ENCODE measurements at regions not wholly inside any gene's neighbourhood (a gene's known extent, or its start where the extent isn't known, plus 50 kb on each side); places are given as distances from the start of the nearest gene placed in this dataset.
A peak's percentile ranks its signal among the peaks of the same experiment; 100 is the strongest.
"Not testable (repeated sequence)": the region's sequence is repeated elsewhere in the genome, so short reads cannot be mapped to it uniquely, and the experiment has no call there.

DNA sequence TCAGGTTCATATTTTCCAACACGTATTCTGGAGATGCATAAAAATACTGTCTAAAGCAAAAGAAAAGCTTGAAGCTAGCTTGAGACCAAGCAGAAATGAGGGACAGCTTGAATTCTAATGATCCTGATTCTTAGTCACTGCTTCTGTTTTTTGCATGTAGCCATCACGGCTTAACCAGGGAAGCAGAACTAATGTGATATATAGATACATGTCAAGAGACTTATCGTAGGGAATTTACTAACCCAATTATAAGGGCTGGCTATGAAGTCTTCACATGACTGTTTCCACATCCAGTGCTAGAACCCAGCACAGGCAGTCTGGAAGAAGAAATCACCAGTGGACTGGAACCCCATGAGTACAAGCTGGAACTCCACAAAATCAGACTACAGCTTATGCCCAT lies 85.2 kb upstream of the SLIT2 start:
- peak in 5 of 8 experiments; percentile 38 to 86 (median 63) for ATAC-seq (replicated peaks in 6 of 8)
- WGBS, 10 experiments, result 44 to 93% (median 72%) methylated on average over 1 to 3 of the region's 3 CpGs; no CpG with 5 or more reads in 1 of the 10 experiments
- Histone ChIP-seq H3K4me1 (replicated peaks in 1 of 2) (no peaks in the 10 kb centered on the region), H3K27ac (no peak overlapping the region), H3K4me3 (no peak overlapping the region)
- in situ Hi-C loops (cut with MboI; ENCODE audit: low pct_unique_long_range_greater_than_20kb in 2 of 9, low sequenced_read_pairs in 9 of 9, unreplicated experiment in 9 of 9), result no loop called here

DNA sequence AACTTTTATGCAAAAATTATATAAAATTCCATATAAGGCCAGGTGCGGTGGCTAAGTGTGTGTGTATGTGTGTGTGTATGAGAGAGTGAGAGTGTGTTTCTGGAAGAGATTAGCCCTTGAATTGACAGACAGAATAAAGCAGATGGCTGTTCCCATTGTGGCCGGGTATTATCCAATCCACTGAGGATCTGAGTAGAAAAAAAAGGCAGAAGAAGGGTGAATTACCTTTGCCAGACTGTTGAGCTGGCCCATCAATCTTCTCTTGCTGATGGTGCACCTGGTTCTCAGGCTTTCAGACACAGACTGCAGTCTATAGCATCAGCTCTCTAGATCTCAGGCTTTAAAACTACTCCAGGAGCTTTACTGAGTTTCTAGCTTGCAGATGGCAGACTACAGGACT lies 92.2 kb upstream of the SLIT2 start:
- in situ Hi-C loops (cut with MboI; ENCODE audit: low pct_unique_long_range_greater_than_20kb in 2 of 9, low sequenced_read_pairs in 9 of 9, unreplicated experiment in 9 of 9), result no loop called here
- H3K4me3 ChIP-seq, result no peak overlapping the region
- no peak overlapping the region for H3K27ac ChIP-seq
- no peaks in the 10 kb centered on the region for H3K4me1 ChIP-seq (replicated peaks in 1 of 2)
- 51 to 100% (median 86%) methylated on average over 1 to 2 of the region's 2 CpGs; no CpG with 5 or more reads in 3 of the 10 experiments for WGBS, 10 experiments
- no peak for ATAC-seq (replicated peaks in 6 of 8)

DNA sequence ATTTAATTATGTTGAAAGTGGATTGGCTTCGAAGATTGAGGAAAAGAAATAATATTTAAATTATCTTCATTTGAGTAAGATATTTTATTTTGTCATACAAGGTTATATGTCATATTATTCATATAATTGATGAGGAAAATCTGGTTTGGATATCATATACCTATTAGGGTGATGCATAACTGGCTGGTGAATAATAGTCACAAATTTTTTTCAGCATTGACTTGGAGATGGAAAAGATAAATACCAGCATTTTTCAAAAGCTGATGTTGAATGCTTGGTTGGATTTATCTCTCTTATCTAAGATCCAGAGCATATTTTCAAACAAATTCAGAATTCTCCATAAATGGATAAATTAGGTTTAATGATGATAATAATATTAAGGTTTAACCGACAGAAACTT lies 93.5 kb upstream of the SLIT2 start:
- in situ Hi-C loops (cut with MboI; ENCODE audit: low pct_unique_long_range_greater_than_20kb in 2 of 9, low sequenced_read_pairs in 9 of 9, unreplicated experiment in 9 of 9), result no loop called here
- ATAC-seq (replicated peaks in 6 of 8), result no peak
- whole genome bisulfite sequencing, 10 experiments, result 36 to 100% (median 92%) methylated on average over 1 to 2 of the region's 2 CpGs; no CpG with 5 or more reads in 2 of the 10 experiments
- Histone ChIP-seq H3K4me3 (no peak overlapping the region), H3K27ac (no peak overlapping the region), H3K4me1 (replicated peaks in 1 of 2) (no peaks in the 10 kb centered on the region)

DNA sequence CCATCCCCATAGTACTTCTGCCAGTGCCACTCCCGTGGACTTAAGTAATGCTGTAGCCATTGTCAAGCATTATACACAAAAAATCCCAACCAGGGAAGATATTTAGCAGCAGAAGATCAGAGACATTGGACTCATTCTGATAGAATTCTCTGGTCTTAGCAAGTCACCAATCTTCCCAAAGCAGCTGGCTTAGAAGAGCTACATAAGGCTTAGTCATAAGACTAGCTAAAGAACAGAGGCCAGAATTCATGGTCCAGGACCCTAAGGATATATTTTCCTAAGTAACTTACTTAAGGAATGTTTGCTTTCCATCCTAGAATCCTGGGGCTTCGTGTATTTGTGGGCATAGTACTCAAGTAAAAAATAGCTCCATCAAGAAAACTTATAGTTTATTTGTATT lies 100.3 kb upstream of the SLIT2 start:
- ATAC-seq (replicated peaks in 6 of 8), result no peak
- no peak overlapping the region for H3K4me3 ChIP-seq
- in situ Hi-C loops (cut with MboI; ENCODE audit: low pct_unique_long_range_greater_than_20kb in 2 of 9, low sequenced_read_pairs in 9 of 9, unreplicated experiment in 9 of 9), result no loop called here
- no peaks in the 10 kb centered on the region for H3K4me1 ChIP-seq (replicated peaks in 1 of 2)
- 34 to 100% (median 56%) methylated on average over 1 to 2 of the region's 2 CpGs; no CpG with 5 or more reads in 1 of the 10 experiments for WGBS, 10 experiments
- no peak overlapping the region for H3K27ac ChIP-seq

DNA sequence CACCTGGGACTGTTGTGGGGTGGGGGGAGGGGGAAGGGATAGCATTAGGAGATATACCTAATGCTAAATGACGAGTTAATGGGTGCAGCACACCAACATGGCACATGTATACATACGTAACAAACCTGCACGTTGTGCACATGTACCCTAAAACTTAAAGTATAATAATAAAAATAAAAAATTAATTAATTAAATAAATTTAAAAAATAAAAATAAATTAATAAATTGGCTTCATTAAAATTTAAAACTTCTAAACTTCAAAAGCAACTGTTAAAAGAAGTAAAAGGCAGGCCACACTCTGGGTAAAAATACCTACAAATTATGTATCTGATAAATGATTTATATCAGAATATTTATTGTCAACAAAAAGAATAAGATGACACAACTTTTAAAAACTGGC lies 102.6 kb upstream of the SLIT2 start:
- H3K27ac ChIP-seq; ATAC-seq (replicated peaks in 6 of 8); in situ Hi-C loops (cut with MboI; ENCODE audit: low pct_unique_long_range_greater_than_20kb in 2 of 9, low sequenced_read_pairs in 9 of 9, unreplicated experiment in 9 of 9); H3K4me1 ChIP-seq (replicated peaks in 1 of 2); H3K4me3 ChIP-seq: not testable (repeated sequence)
- WGBS, 10 experiments, result 80 to 100% (median 94%) methylated on average over 1 to 2 of the region's 3 CpGs; no CpG with 5 or more reads in 4 of the 10 experiments

DNA sequence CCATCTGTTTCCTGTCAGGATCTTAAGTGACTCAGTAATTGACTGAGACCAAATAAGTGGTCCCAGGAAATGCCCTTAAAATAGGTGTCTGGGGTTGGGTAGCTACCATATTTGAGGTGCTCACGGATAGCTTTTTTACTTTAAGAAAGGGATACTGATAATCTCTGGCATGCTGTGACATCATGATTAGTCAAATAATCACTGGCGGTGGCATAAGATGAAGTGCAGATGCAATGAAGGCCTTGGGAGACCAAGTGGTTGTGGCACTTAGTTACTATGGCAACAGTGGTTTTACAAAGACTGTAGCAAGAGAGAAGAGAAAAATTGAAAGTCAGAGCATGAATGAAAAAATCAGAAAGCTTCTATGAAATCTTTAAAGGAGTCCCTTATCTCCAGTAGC lies 114.5 kb upstream of the SLIT2 start:
- ATAC-seq (replicated peaks in 6 of 8), result peak in 2 of 8 experiments; percentile 31 to 43
- Histone ChIP-seq H3K27ac (no peak overlapping the region), H3K4me1 (replicated peaks in 1 of 2) (no peaks in the 10 kb centered on the region), H3K4me3 (no peak overlapping the region)
- in situ Hi-C loops (cut with MboI; ENCODE audit: low pct_unique_long_range_greater_than_20kb in 2 of 9, low sequenced_read_pairs in 9 of 9, unreplicated experiment in 9 of 9), result no loop called here
- 32 to 85% (median 67%) methylated on average over 1 to 2 of the region's 2 CpGs; no CpG with 5 or more reads in 3 of the 10 experiments for WGBS, 10 experiments

DNA sequence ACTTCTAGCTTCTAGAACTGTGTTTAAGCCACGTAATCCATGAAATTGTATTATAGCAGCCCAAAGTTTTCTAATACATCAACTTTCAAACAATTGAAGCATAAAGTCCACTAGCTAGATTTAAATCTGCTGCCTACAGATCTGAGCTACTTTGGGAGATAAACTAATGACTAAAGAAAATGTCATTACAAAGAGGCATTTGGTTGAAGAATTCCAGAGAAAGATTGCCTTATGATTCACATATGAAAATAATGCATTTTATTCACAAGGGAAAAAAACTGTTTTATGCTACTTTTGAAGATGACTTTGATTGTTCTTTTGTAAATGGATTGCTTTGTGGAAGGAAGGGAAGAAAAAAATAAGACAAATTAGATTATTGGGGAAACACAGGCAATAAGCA lies 124.1 kb upstream of the SLIT2 start:
- ATAC-seq (replicated peaks in 6 of 8), result no peak
- Histone ChIP-seq H3K27ac (no peak overlapping the region), H3K4me3 (no peak overlapping the region), H3K4me1 (replicated peaks in 1 of 2) (no peaks in the 10 kb centered on the region)
- in situ Hi-C loops (cut with MboI; ENCODE audit: low pct_unique_long_range_greater_than_20kb in 2 of 9, low sequenced_read_pairs in 9 of 9, unreplicated experiment in 9 of 9), result no loop called here
- WGBS, 10 experiments, result 60 to 100% (median 79%) methylated on average over 1 of the region's 1 CpG; no CpG with 5 or more reads in 2 of the 10 experiments

DNA sequence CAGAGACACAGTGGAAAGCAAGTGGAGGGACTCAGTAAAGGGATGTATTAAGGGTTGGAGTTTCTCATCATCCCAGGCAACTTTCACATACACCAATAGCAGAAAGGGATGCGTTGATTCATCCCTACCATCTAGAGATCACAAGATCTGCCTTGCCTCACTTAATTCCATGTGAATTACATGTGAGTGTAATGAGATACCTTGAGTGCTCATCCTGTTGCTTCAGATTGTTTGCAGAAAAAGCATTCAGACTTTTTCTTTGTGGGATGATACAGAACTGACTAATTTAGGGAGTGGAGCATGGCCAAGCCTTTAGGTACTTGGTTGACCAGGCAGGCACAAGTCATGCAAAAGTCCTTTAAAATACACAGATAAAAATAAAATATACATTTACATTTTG lies 124.8 kb upstream of the SLIT2 start:
- no peak for ATAC-seq (replicated peaks in 6 of 8)
- no peak overlapping the region for H3K27ac ChIP-seq
- no peak overlapping the region for H3K4me3 ChIP-seq
- in situ Hi-C loops (cut with MboI; ENCODE audit: low pct_unique_long_range_greater_than_20kb in 2 of 9, low sequenced_read_pairs in 9 of 9, unreplicated experiment in 9 of 9), result no loop called here
- WGBS, 10 experiments, result 80 to 100% (median 92%) methylated on average over 1 of the region's 1 CpG; no CpG with 5 or more reads in 4 of the 10 experiments
- no peaks in the 10 kb centered on the region for H3K4me1 ChIP-seq (replicated peaks in 1 of 2)

DNA sequence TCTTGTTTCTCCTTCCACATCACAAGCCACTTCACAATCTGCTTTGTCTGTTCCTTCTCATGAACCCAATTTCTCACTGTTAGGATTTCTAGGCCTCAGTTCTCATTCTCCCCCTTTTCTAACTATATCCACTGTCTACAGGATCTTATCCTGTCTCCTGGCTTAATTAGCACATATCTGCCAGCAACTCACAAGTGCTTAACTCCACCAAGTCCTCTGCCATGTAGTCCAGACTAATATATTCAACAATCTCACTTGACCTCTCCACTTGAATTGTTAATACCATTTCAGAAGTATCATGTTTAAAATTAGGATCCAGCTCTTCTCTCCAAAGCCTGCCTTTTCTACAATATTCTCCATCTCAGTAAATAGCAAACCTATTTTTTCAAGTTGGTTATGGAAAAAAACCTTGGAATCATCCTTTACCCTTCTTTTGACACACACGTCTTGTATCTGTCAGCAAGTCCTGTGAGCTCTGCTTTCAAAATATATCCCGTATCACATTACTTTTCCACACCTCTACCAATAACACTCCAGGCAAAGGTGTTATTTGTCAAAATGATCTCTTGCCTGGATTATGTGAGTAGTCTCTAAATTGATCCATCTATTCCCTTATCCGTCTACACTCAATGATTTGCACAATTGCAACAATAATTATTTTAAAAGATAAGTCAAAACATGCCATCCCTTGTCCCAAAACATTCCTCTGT lies 127.2 kb upstream of the SLIT2 start:
- Histone ChIP-seq H3K27ac (no peak overlapping the region), H3K4me1 (replicated peaks in 1 of 2) (no peaks in the 10 kb centered on the region), H3K4me3 (no peak overlapping the region)
- 93 to 100% (median 100%) methylated on average over 1 to 3 of the region's 3 CpGs; no CpG with 5 or more reads in 5 of the 10 experiments for WGBS, 10 experiments
- in situ Hi-C loops (cut with MboI; ENCODE audit: low pct_unique_long_range_greater_than_20kb in 2 of 9, low sequenced_read_pairs in 9 of 9, unreplicated experiment in 9 of 9), result no loop called here
- ATAC-seq (replicated peaks in 6 of 8), result peak in 2 of 8 experiments; percentile 30 to 42

DNA sequence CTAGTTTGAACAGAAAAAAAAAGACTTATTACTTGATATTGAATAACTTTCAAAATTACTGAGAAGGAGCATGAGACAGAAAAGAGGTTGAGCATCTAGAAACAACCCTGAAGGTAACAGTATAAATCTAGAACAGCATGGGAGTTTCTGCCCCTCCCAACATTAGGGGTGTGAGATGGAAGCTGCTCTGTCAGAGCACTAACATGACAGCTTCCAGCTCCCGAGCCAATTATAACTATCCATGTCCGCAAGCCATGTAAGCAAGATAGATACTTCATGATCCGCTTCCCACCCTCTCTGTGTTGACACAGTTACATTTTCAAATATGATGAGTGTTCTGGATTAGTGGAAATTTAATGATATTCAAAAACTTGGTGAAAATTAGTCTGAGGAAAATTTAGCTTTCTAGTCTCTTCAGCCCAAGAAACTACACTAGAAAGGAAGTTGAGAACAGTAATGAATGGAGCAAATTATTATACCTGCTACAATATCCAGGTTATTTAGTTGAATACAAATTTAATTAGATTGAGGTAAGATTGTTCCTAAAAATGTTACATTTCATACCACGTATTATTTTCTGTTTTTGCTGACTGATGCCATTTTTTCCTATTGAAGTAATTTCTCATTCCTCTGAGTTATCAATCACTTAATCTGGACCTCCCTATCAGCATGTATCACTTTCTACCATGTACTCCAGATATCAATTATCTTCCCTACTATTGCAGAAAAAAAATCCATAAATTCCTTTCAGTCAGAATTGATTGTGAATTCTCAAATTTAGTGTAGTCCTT lies 129.3 kb upstream of the SLIT2 start:
- ATAC-seq (replicated peaks in 6 of 8), result no peak
- Histone ChIP-seq H3K4me3 (no peak overlapping the region), H3K4me1 (replicated peaks in 1 of 2) (no peaks in the 10 kb centered on the region), H3K27ac (no peak overlapping the region)
- in situ Hi-C loops (cut with MboI; ENCODE audit: low pct_unique_long_range_greater_than_20kb in 2 of 9, low sequenced_read_pairs in 9 of 9, unreplicated experiment in 9 of 9), result no loop called here
- 60 to 100% (median 83%) methylated on average over 1 to 4 of the region's 4 CpGs; no CpG with 5 or more reads in 1 of the 10 experiments for WGBS, 10 experiments

DNA sequence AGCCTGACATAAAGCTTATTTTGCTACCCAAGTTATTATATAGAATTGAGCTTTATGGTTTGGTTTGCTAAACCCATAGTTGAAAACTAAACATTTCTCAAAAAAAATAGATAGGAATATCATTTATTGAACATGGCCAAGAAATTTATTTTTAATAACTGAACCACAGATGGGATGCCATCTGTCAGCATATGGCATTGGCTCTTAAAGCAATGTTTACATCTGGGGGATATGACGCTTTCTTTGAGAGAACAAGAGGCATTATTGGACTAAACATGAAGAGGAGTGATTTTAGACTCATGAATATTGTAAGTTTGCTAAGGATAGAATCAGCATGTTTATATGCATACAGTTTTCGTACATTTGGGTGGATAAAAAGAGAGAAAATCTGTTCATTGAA lies 132.6 kb upstream of the SLIT2 start:
- ATAC-seq (replicated peaks in 6 of 8), result no peak
- in situ Hi-C loops (cut with MboI; ENCODE audit: low pct_unique_long_range_greater_than_20kb in 2 of 9, low sequenced_read_pairs in 9 of 9, unreplicated experiment in 9 of 9), result no loop called here
- H3K27ac ChIP-seq, result no peak overlapping the region
- WGBS, 10 experiments, result 19 to 100% (median 82%) methylated on average over 1 to 2 of the region's 2 CpGs; no CpG with 5 or more reads in 1 of the 10 experiments
- H3K4me3 ChIP-seq, result no peak overlapping the region
- no peaks in the 10 kb centered on the region for H3K4me1 ChIP-seq (replicated peaks in 1 of 2)

DNA sequence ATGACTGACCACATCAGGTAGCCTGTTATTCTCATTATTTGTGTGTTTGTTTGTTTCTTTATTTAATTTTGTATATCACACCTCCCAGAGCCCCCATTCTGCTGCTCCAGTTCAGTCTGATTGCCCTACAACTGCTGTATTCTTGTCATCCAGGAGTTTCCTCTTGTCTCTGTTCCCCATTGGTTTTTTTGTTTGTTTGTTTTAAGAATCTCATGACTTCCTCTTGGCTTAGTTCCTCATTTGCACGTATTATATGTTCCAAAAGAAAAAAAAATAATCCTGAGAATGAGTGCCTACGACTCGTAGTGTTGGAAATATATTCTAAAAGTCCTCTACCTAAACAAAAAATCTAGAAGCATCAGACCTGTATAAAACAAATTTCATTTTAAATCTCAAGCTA lies 142.3 kb upstream of the SLIT2 start:
- H3K4me1 ChIP-seq (replicated peaks in 1 of 2), result no peaks in the 10 kb centered on the region
- H3K4me3 ChIP-seq, result no peak overlapping the region
- no peak overlapping the region for H3K27ac ChIP-seq
- WGBS, 10 experiments, result 17 to 96% (median 79%) methylated on average over 1 to 3 of the region's 3 CpGs
- no peak for ATAC-seq (replicated peaks in 6 of 8)
- in situ Hi-C loops (cut with MboI; ENCODE audit: low pct_unique_long_range_greater_than_20kb in 2 of 9, low sequenced_read_pairs in 9 of 9, unreplicated experiment in 9 of 9), result no loop called here

DNA sequence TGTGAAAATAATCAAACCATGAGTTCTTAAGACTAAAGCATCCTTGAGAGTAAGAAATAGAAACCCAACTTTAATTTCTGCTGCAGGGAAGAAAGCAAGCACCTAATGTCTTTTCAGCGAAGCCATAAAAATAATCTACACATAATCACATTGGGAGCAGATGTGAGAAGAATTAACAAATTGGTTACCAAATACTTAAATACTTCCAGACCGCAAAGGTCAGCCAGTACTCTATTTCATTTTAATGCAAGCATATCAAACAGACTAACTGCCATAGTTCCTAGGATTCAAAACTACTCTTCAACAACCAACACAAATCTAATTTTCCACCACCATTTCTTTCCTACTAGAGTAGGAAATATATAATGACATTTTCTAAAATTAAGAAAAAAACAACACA lies 144.8 kb upstream of the SLIT2 start:
- in situ Hi-C loops (cut with MboI; ENCODE audit: low pct_unique_long_range_greater_than_20kb in 2 of 9, low sequenced_read_pairs in 9 of 9, unreplicated experiment in 9 of 9), result no loop called here
- 27 to 100% (median 91%) methylated on average over 1 to 2 of the region's 2 CpGs; no CpG with 5 or more reads in 2 of the 10 experiments for WGBS, 10 experiments
- Histone ChIP-seq H3K4me1 (replicated peaks in 1 of 2) (no peaks in the 10 kb centered on the region), H3K27ac (no peak overlapping the region), H3K4me3 (no peak overlapping the region)
- ATAC-seq (replicated peaks in 6 of 8), result peak in 1 of 8 experiments; percentile 14

Measured in motor neuron (in vitro differentiated cells).